Neural progenitor cell (in vitro differentiated cells): ENCODE measurements at regions not wholly inside any gene's neighbourhood (a gene's known extent, or its start where the extent isn't known, plus 50 kb on each side); places are given as distances from the start of the nearest gene placed in this dataset.

Experiments used
- DNase-seq: peaks from one replicate; pipeline ENCODE4 v3.0.0-alpha.2; 2016; ENCODE audit warnings: low spot score
- H2AFZ ChIP-seq: fragments of 200-600 bp; sonication (generic); replicated peaks from 2 replicates; pipeline ENCODE4 v1.6.1; 2016; ENCODE audit warnings: antibody characterized with exemption
- H3F3A ChIP-seq: fragments of 200-600 bp; sonication (generic); 2 replicates; pipeline ENCODE4 v1.6.1; 2016; ENCODE audit warnings: antibody characterized with exemption, low read depth
- H3K27ac ChIP-seq: fragments of 200-600 bp; sonication (generic); 2 replicates; pipeline ENCODE4 v1.5.1; 2016; ENCODE audit warnings: mild to moderate bottlenecking
- H3K27me3 ChIP-seq: fragments of 200-600 bp; sonication (generic); 2 replicates; pipeline ENCODE4 v1.6.1; 2016; ENCODE audit warnings: mild to moderate bottlenecking, moderate library complexity
- H3K36me3 ChIP-seq: fragments of 200-600 bp; sonication (generic); 2 replicates; pipeline ENCODE4 v1.5.1; 2016
- H3K4me1 ChIP-seq: fragments of 200-600 bp; sonication (generic); 2 replicates; pipeline ENCODE4 v1.6.1; 2016; ENCODE audit warnings: mixed run types
- H3K4me2 ChIP-seq: fragments of 200-600 bp; sonication (generic); 2 replicates; pipeline ENCODE4 v1.6.1; 2016
- H3K4me3 ChIP-seq: fragments of 200-600 bp; sonication (generic); 2 replicates; pipeline ENCODE4 v1.5.1; 2016
- H3K79me2 ChIP-seq: fragments of 200-600 bp; sonication (generic); 2 replicates; pipeline ENCODE4 v1.6.1; 2016; ENCODE audit warnings: low read depth
- H3K9ac ChIP-seq: fragments of 200-600 bp; sonication (generic); 2 replicates; pipeline ENCODE4 v1.6.1; 2016
- H3K9me3 ChIP-seq: fragments of 200-600 bp; sonication (generic); 2 replicates; pipeline ENCODE4 v1.5.1; 2016; ENCODE audit warnings: low read depth
- H4K20me1 ChIP-seq: fragments of 200-600 bp; sonication (generic); 2 replicates; pipeline ENCODE4 v1.6.1; 2016; ENCODE audit warnings: low read depth
- H3K27ac Mint-ChIP-seq: 3 replicates; pipeline ENCODE4 v1.8.0; 2021; ENCODE audit warnings: mixed read lengths
- H3K27me3 Mint-ChIP-seq: 2 replicates; pipeline ENCODE4 v1.8.0; 2022; ENCODE audit warnings: low read depth, mild to moderate bottlenecking, inconsistent platforms, moderate library complexity, mixed read lengths; ENCODE audit not compliant: insufficient read depth
- H3K36me3 Mint-ChIP-seq: 3 replicates; pipeline ENCODE4 v1.8.0; 2021; ENCODE audit warnings: mixed read lengths
- H3K4me1 Mint-ChIP-seq: 3 replicates; pipeline ENCODE4 v1.8.0; 2021; ENCODE audit warnings: mixed read lengths
- H3K4me3 Mint-ChIP-seq: 3 replicates; pipeline ENCODE4 v1.8.0; 2021; ENCODE audit warnings: mild to moderate bottlenecking, moderate library complexity, mixed read lengths
- H3K9me3 Mint-ChIP-seq: 3 replicates; pipeline ENCODE4 v1.8.0; 2020; ENCODE audit warnings: mixed read lengths
- EZH2 ChIP-seq: fragments of 200-600 bp; sonication (generic); IDR thresholded peaks from 2 replicates; pipeline ENCODE4 v1.6.1; 2017; ENCODE audit warnings: antibody characterized with exemption, mild to moderate bottlenecking, moderate library complexity
- EZH2phosphoT487 ChIP-seq: fragments of 200-600 bp; sonication (generic); IDR thresholded peaks from 2 replicates; pipeline ENCODE4 v1.6.1; 2017; ENCODE audit warnings: antibody characterized with exemption
- TF ChIP-seq, protein P1 (sequence below): fragments of 200-600 bp; sonication (generic); IDR thresholded peaks from 2 replicates; pipeline ENCODE4 v1.5.1; 2017; ENCODE audit warnings: antibody characterized with exemption, mild to moderate bottlenecking

DNA sequence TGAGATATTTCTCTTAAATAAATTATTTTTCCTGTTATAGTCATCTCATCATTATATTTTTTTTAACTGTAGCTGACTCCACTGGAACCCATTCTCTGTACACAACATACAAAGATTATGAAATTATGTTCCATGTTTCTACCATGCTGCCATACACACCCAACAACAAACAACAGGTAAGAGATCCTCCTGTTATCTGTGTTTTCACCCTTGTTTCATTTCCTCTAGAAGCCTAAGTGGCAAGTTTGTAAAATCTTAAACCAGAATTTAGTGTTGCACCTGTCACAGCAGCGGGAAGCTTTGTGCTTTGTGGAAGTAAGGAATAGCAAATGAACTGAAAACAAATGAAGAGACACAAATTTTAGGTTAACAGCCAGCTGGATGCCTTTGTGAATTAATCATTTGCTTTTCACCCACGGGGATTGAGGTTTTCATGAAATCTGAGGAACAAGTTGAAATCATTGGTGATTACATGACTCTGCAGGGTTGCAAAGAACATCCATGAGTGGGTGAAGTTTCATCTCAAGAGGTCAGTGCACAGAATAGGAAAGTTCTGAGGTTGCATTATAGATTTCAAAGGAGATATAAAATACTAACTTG is 273.9 kb upstream of the RGS6 start:
- Histone ChIP-seq H3F3A (no peaks in the 10 kb centered on the region), H3K36me3 (no peaks in the 10 kb centered on the region), H3K79me2 (no peaks in the 10 kb centered on the region), H3K27me3 (no peaks in the 10 kb centered on the region), H3K9ac (no peak overlapping the region), H3K9me3 (no peaks in the 10 kb centered on the region), H3K4me1 (peaks cover 11% of the 10 kb centered on the region), H4K20me1 (no peaks in the 10 kb centered on the region), H3K4me2 (no peak overlapping the region), H2AFZ (no peak overlapping the region), H3K4me3 (no peak overlapping the region), H3K27ac (no peak overlapping the region)
- Mint-ChIP-seq H3K27me3 (no peaks in the 10 kb centered on the region), H3K4me3 (no peak overlapping the region), H3K27ac (no peak overlapping the region), H3K9me3 (peaks cover 2% of the 10 kb centered on the region), H3K36me3 (peaks cover 21% of the 10 kb centered on the region), H3K4me1 (peaks cover 7% of the 10 kb centered on the region)
- no peak for TF ChIP-seq EZH2phosphoT487
- TF ChIP-seq, protein P1, sequence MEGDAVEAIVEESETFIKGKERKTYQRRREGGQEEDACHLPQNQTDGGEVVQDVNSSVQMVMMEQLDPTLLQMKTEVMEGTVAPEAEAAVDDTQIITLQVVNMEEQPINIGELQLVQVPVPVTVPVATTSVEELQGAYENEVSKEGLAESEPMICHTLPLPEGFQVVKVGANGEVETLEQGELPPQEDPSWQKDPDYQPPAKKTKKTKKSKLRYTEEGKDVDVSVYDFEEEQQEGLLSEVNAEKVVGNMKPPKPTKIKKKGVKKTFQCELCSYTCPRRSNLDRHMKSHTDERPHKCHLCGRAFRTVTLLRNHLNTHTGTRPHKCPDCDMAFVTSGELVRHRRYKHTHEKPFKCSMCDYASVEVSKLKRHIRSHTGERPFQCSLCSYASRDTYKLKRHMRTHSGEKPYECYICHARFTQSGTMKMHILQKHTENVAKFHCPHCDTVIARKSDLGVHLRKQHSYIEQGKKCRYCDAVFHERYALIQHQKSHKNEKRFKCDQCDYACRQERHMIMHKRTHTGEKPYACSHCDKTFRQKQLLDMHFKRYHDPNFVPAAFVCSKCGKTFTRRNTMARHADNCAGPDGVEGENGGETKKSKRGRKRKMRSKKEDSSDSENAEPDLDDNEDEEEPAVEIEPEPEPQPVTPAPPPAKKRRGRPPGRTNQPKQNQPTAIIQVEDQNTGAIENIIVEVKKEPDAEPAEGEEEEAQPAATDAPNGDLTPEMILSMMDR: no peak
- no peak for TF ChIP-seq EZH2
- DNase-seq: no peak

DNA sequence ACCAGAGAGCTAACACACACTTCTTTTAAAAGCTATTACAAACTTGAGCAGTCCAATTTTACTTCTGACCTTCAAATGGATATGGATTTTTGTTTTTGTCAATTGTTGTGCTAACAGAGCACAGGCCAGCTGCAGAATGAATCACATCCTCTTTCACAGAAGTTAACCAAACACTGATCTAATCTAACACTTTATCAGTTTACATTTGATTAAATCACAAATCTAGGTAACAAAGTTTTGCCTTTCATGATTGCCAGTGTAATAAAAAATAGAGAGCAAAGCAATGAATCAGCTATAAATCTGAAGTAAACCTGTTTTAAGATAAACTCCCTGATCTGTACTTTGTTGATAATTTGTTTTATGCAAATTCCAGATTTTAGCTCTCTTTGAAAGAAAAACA is 273.1 kb upstream of the RGS6 start:
- Histone ChIP-seq H3K9me3 (no peaks in the 10 kb centered on the region), H3K36me3 (no peaks in the 10 kb centered on the region), H3K27ac (no peak overlapping the region), H2AFZ (no peak overlapping the region), H3F3A (no peaks in the 10 kb centered on the region), H4K20me1 (no peaks in the 10 kb centered on the region), H3K27me3 (no peaks in the 10 kb centered on the region), H3K4me3 (no peak overlapping the region), H3K79me2 (no peaks in the 10 kb centered on the region), H3K4me2 (no peak overlapping the region), H3K4me1 (peaks cover 11% of the 10 kb centered on the region), H3K9ac (no peak overlapping the region)
- peaks cover 15% of the 10 kb centered on the region for H3K36me3 Mint-ChIP-seq
- no peaks in the 10 kb centered on the region for H3K9me3 Mint-ChIP-seq
- TF ChIP-seq EZH2: no peak
- TF ChIP-seq EZH2phosphoT487: no peak
- TF ChIP-seq, protein P1: no peak
- no peak overlapping the region for H3K4me3 Mint-ChIP-seq
- DNase-seq: no peak
- H3K4me1 Mint-ChIP-seq: peaks cover 7% of the 10 kb centered on the region
- H3K27ac Mint-ChIP-seq: no peak overlapping the region
- no peaks in the 10 kb centered on the region for H3K27me3 Mint-ChIP-seq

DNA sequence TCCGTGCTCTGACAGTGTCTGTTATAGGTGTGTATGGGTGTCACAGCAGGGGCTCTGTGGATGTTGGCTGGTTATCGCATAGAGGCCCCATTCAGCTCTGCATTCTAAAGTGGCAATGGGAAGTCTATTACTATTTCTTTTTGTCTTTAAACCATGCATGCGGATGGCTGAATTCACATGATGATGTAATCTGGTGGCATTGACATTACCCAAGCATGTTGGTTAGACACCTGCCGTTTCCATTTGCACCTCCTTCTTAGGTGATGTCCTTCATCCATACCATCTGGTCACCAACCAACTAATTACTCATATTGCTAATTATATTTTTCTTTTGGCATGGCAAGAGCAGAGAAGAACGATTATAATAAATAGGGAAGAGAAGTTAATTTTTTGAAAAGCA is 270.8 kb upstream of the RGS6 start:
- H3K9ac ChIP-seq: no peak overlapping the region
- H3K4me1 ChIP-seq: peaks cover 11% of the 10 kb centered on the region

More for the DNA sequence above, 270.8 kb upstream of the RGS6 start:
- TF ChIP-seq, protein P1: no peak
- no peak for TF ChIP-seq EZH2
- TF ChIP-seq EZH2phosphoT487: no peak
- no peak overlapping the region for H2AFZ ChIP-seq
- no peak overlapping the region for H3K4me3 ChIP-seq
- Mint-ChIP-seq H3K36me3 (peaks cover 11% of the 10 kb centered on the region), H3K27me3 (no peaks in the 10 kb centered on the region), H3K4me3 (no peak overlapping the region), H3K9me3 (no peaks in the 10 kb centered on the region), H3K4me1 (peaks cover 7% of the 10 kb centered on the region), H3K27ac (no peak overlapping the region)
- no peak for DNase-seq
- no peaks in the 10 kb centered on the region for H4K20me1 ChIP-seq
- H3K9me3 ChIP-seq: no peaks in the 10 kb centered on the region
- H3K27me3 ChIP-seq: no peaks in the 10 kb centered on the region
- no peaks in the 10 kb centered on the region for H3F3A ChIP-seq
- no peaks in the 10 kb centered on the region for H3K36me3 ChIP-seq
- no peak overlapping the region for H3K27ac ChIP-seq
- H3K79me2 ChIP-seq: no peaks in the 10 kb centered on the region
- no peak overlapping the region for H3K4me2 ChIP-seq
